GM23338 (cell line): ENCODE measurements at regions not wholly inside any gene's neighbourhood (a gene's known extent, or its start where the extent isn't known, plus 50 kb on each side); places are given as distances from the start of the nearest gene placed in this dataset.

Experiments used
- CTCF ChIP-seq, 2 experiments: fragments of 200-600 bp in 1 of 2; sonication (generic) in 1 of 2; conservative IDR thresholded peaks; 2 replicates each; pipeline versions ENCODE4 v1.5.1 to v1.6.1; 2016 to 2017; ENCODE audit warnings: antibody characterized with exemption in 2 of 2, low read depth in 2 of 2, mild to moderate bottlenecking in 2 of 2, moderate library complexity in 1 of 2
- POLR2AphosphoS5 ChIP-seq: IDR thresholded peaks from 2 replicates; pipeline ENCODE4 v1.6.1; 2016; ENCODE audit warnings: antibody characterized with exemption, low read depth
- REST ChIP-seq: IDR thresholded peaks from one replicate; pipeline ENCODE4 v1.6.1; 2018; ENCODE audit warnings: antibody characterized with exemption; ENCODE audit not compliant: unreplicated experiment
- STAT1 ChIP-seq: IDR thresholded peaks from one replicate; pipeline ENCODE4 v1.6.1; 2016; ENCODE audit warnings: antibody characterized with exemption; ENCODE audit not compliant: unreplicated experiment
- ZNF331 ChIP-seq: fragments of 250-450 bp; sonication (Bioruptor Pico); IDR thresholded peaks from 2 replicates; pipeline ENCODE4 v1.5.0; 2020; ENCODE audit warnings: low read depth, mild to moderate bottlenecking, moderate library complexity
- ZNF462 ChIP-seq: fragments of 250-450 bp; sonication (Bioruptor Pico); IDR thresholded peaks from 2 replicates; pipeline ENCODE4 v1.5.0; 2020; ENCODE audit warnings: mild to moderate bottlenecking, moderate library complexity

- TF ChIP-seq ZNF462 (no peak), POLR2AphosphoS5 (no peak), CTCF (conservative IDR thresholded peaks at IDR 0.05; ENCODE audit: low read depth in 2 of 2) (no peak), ZNF331 (CRISPR knock-in tag) (no peak), STAT1 (no peak), REST (no peak)
Measured at GRCh38 chrX:42697544-42697943, 80.4 kb downstream of the PPP1R2C start (continued).
